Natural killer cell (primary cell): ENCODE measurements at regions not wholly inside any gene's neighbourhood (a gene's known extent, or its start where the extent isn't known, plus 50 kb on each side); places are given as distances from the start of the nearest gene placed in this dataset.

ENCODE experiments used
- ATAC-seq, 3 donors: fragments of 150-1000 bp in 2 of 3; fragments of 200-7000 bp in 1 of 3; cut with Tn5 transposase; 1 replicate in 1 of 3; 2 replicates in 2 of 3; pipeline ENCODE4 v1.10.0; 2021; ENCODE audit warnings: mild to moderate bottlenecking in 2 of 3, moderate library complexity in 2 of 3
- DNase-seq, 2 donors: peaks; one replicate each; pipeline versions ENCODE4 v3.0.0 to v3.0.0-alpha.2; 2013 to 2021; ENCODE audit warnings: mixed read lengths in 1 of 2
- H3K27ac ChIP-seq: one replicate; pipeline ENCODE4 v1.5.1; 2013; ENCODE audit warnings: mild to moderate bottlenecking, low read length
- H3K27me3 ChIP-seq: one replicate; pipeline ENCODE4 v1.6.1; 2013; ENCODE audit warnings: low read length; ENCODE audit not compliant: control insufficient read depth, insufficient read depth
- H3K36me3 ChIP-seq: one replicate; pipeline ENCODE4 v1.6.1; 2013; ENCODE audit warnings: low read length; ENCODE audit not compliant: control insufficient read depth, insufficient read depth
- H3K4me1 ChIP-seq: one replicate; pipeline ENCODE4 v1.6.1; 2013; ENCODE audit warnings: low read length; ENCODE audit not compliant: control insufficient read depth, insufficient read depth
- H3K4me3 ChIP-seq: one replicate; pipeline ENCODE4 v1.5.1; 2013; ENCODE audit warnings: low read length
- H3K9me3 ChIP-seq: one replicate; pipeline ENCODE4 v1.6.1; 2013; ENCODE audit warnings: low read length; ENCODE audit not compliant: control insufficient read depth, insufficient read depth
- H3K27ac Mint-ChIP-seq, 2 donors: one replicate each; pipeline ENCODE4 v1.8.0; 2022; ENCODE audit warnings: mild to moderate bottlenecking in 2 of 2, mixed read lengths in 2 of 2, moderate library complexity in 1 of 2
- H3K27me3 Mint-ChIP-seq, 2 donors: one replicate each; pipeline ENCODE4 v1.8.0; 2022; ENCODE audit warnings: low read depth in 2 of 2, mixed read lengths in 2 of 2
- H3K36me3 Mint-ChIP-seq: one replicate; pipeline ENCODE4 v1.8.0; 2022; ENCODE audit warnings: mixed read lengths
- H3K4me1 Mint-ChIP-seq, 2 donors: one replicate each; pipeline ENCODE4 v1.8.0; 2022; ENCODE audit warnings: mixed read lengths in 2 of 2
- H3K4me3 Mint-ChIP-seq: one replicate; pipeline ENCODE4 v1.8.0; 2022; ENCODE audit warnings: mild to moderate bottlenecking, moderate library complexity, mixed read lengths
- H3K9me3 Mint-ChIP-seq, 2 donors: one replicate each; pipeline ENCODE4 v1.8.0; 2022; ENCODE audit warnings: mixed read lengths in 2 of 2
- CTCF ChIP-seq: fragments of 200-600 bp; IDR thresholded peaks from one replicate; pipeline ENCODE4 v1.8.0; 2022; ENCODE audit warnings: antibody characterized with exemption
- WGBS: methylation state at CpG from one replicate; pipeline ENCODE4 v1.1.7; 2013; ENCODE audit warnings: missing lambda C conversion rate; ENCODE audit not compliant: insufficient coverage; 5-methylcytosine and 5-hydroxymethylcytosine counted together
- intact Hi-C: fragments of 100-400 bp; cut with micrococcal nuclease; formaldehyde crosslinking; loops from one replicate; pipeline ENCODE4 v1.14.2; 2022

- no peak for DNase-seq
- H3K4me3 Mint-ChIP-seq: no peak overlapping the region
- Histone ChIP-seq H3K4me1 (peaks cover 4% of the 10 kb centered on the region), H3K9me3 (no peaks in the 10 kb centered on the region), H3K36me3 (no peaks in the 10 kb centered on the region), H3K27me3 (no peaks in the 10 kb centered on the region), H3K4me3 (no peak overlapping the region), H3K27ac (no peak overlapping the region)
- H3K27me3 Mint-ChIP-seq: peaks cover 0 to 3% of the 10 kb centered on the region in 2 donors
- TF ChIP-seq CTCF: no peak
- no peak overlapping the region for H3K27ac Mint-ChIP-seq
- no peak for ATAC-seq
- peaks cover 24 to 26% of the 10 kb centered on the region in 2 donors for H3K4me1 Mint-ChIP-seq
- H3K36me3 Mint-ChIP-seq: peaks cover 6% of the 10 kb centered on the region
- intact Hi-C loops: no loop called here
- peaks cover 2 to 6% of the 10 kb centered on the region in 2 donors for H3K9me3 Mint-ChIP-seq
These were observed 225.4 kb downstream of the CASP12 start for GRCh38 chr11:104672897-104673296.

GRCh38 chr11:104668797-104669463 is 229.3 kb downstream of the CASP12 start:
- no peaks in the 10 kb centered on the region for H3K9me3 ChIP-seq
- no peak overlapping the region for H3K27ac ChIP-seq
- H3K4me1 Mint-ChIP-seq: peaks cover 15 to 21% of the 10 kb centered on the region in 2 donors
- H3K27me3 Mint-ChIP-seq: peaks cover 0 to 8% of the 10 kb centered on the region in 2 donors
- peaks cover 2 to 6% of the 10 kb centered on the region in 2 donors for H3K9me3 Mint-ChIP-seq
- WGBS: 75% methylated on average over 5 of the region's 5 CpGs
- TF ChIP-seq CTCF: no peak
- H3K27me3 ChIP-seq: no peaks in the 10 kb centered on the region
- no peak overlapping the region for H3K4me3 Mint-ChIP-seq
- H3K4me3 ChIP-seq: no peak overlapping the region
- no peaks in the 10 kb centered on the region for H3K36me3 ChIP-seq
- DNase-seq (no peak), ATAC-seq (peak; percentile 57 to 75 (median 57))
- intact Hi-C loops: no loop called here
- no peak overlapping the region for H3K27ac Mint-ChIP-seq
- H3K4me1 ChIP-seq: no peaks in the 10 kb centered on the region
- peaks cover 6% of the 10 kb centered on the region for H3K36me3 Mint-ChIP-seq

GRCh38 chr11:104666624-104667023 is 231.6 kb downstream of the CASP12 start:
- no peak for ATAC-seq
- Mint-ChIP-seq H3K36me3 (no peaks in the 10 kb centered on the region), H3K27ac (no peak overlapping the region), H3K9me3 (no peaks in the 10 kb centered on the region), H3K4me3 (no peak overlapping the region), H3K27me3 (peaks cover 0 to 8% of the 10 kb centered on the region in 2 donors), H3K4me1 (peaks cover 15 to 18% of the 10 kb centered on the region in 2 donors)
- intact Hi-C loops: no loop called here
- no peak for TF ChIP-seq CTCF
- WGBS: 95% methylated on average over 2 of the region's 2 CpGs
- no peak overlapping the region for H3K27ac ChIP-seq
- H3K4me3 ChIP-seq: no peak overlapping the region
- H3K4me1 ChIP-seq: no peaks in the 10 kb centered on the region
- H3K9me3 ChIP-seq: no peaks in the 10 kb centered on the region
- no peak for DNase-seq
- H3K36me3 ChIP-seq: no peaks in the 10 kb centered on the region
- H3K27me3 ChIP-seq: no peaks in the 10 kb centered on the region

- H3K36me3 Mint-ChIP-seq: no peaks in the 10 kb centered on the region
- no peak overlapping the region for H3K27ac Mint-ChIP-seq
- no peak overlapping the region for H3K27ac ChIP-seq
- TF ChIP-seq CTCF: no peak
- H3K9me3 ChIP-seq: no peaks in the 10 kb centered on the region
- DNase-seq (no peak), ATAC-seq (no peak)
- H3K4me3 ChIP-seq: no peak overlapping the region
- H3K9me3 Mint-ChIP-seq: no peaks in the 10 kb centered on the region
- H3K4me3 Mint-ChIP-seq: no peak overlapping the region
- WGBS: 61% methylated on average over 3 of the region's 3 CpGs
- no peaks in the 10 kb centered on the region for H3K27me3 ChIP-seq
- H3K27me3 Mint-ChIP-seq: peaks cover 0 to 4% of the 10 kb centered on the region in 2 donors
- intact Hi-C loops: no loop called here
- no peaks in the 10 kb centered on the region for H3K36me3 ChIP-seq
- H3K4me1 Mint-ChIP-seq: peaks cover 10 to 11% of the 10 kb centered on the region in 2 donors
- no peaks in the 10 kb centered on the region for H3K4me1 ChIP-seq
These were observed 232.6 kb downstream of the CASP12 start for GRCh38 chr11:104665641-104666040.
